Tibial nerve (tissue), 4 donors: ENCODE measurements at regions not wholly inside any gene's neighbourhood (a gene's known extent, or its start where the extent isn't known, plus 50 kb on each side); places are given as distances from the start of the nearest gene placed in this dataset.

Experiments used
- CTCF ChIP-seq, 5 experiments: fragments of 200-600 bp in 3 of 5; fragments of 450-650 bp in 2 of 5; sonication (generic) in 3 of 5; IDR thresholded peaks; one replicate each; pipeline ENCODE4 v1.5.1; 2016 to 2019; ENCODE audit warnings: antibody characterized with exemption in 5 of 5, mild to moderate bottlenecking in 3 of 5, moderate library complexity in 2 of 5
- EP300 ChIP-seq, 2 donors: sonication (generic); formaldehyde crosslinking; IDR thresholded peaks; one replicate each; pipeline ENCODE4 v1.6.1; 2017; ENCODE audit warnings: antibody characterized with exemption in 2 of 2, mild to moderate bottlenecking in 1 of 2

DNA sequence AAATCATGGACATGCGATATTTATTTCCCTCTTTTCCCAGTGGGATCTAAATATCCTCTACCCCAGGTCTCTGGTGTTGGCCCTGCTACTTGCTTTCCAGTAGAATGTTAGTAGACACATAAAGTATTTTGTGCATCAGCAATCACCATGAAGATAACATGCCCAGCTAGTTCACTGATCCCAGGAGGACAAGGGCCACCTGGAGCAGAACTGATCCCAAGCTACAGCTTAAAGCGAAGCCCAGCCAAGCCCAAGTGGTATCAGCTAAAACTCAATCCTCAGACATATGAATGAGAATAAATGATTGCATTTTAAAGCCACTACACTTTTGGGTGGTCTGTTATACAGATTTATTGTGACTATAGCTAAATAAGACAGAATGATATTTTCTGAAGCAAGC lies 516.2 kb downstream of the INSC start:
- TF ChIP-seq CTCF (IDR thresholded peaks at IDR 0.05) (no peak), EP300 (IDR thresholded peaks at IDR 0.05) (no peak)
